Astrocyte (in vitro differentiated cells and primary cell): ENCODE measurements at regions not wholly inside any gene's neighbourhood (a gene's known extent, or its start where the extent isn't known, plus 50 kb on each side); places are given as distances from the start of the nearest gene placed in this dataset.
"Not testable (repeated sequence)": the region's sequence is repeated elsewhere in the genome, so short reads cannot be mapped to it uniquely, and the experiment has no call there.

Experiments used
- DNase-seq: peaks from one replicate; pipeline ENCODE4 v3.0.0-alpha.2; 2010; ENCODE audit warnings: low read depth
- FAIRE-seq: peaks from 2 replicates; lab custom pipeline; 2011; peaks lifted over from hg19 to GRCh38; lab: Jason Lieb, UNC
- H2AFZ ChIP-seq: 2 replicates; pipeline ENCODE4 v1.6.0; 2012; ENCODE audit warnings: low read depth, low read length, inconsistent platforms
- H3K27ac ChIP-seq: 2 replicates; pipeline ENCODE4 v1.5.1; 2011; ENCODE audit warnings: low read depth, low read length, inconsistent platforms
- H3K27me3 ChIP-seq: 2 replicates; pipeline ENCODE4 v1.6.0; 2011; ENCODE audit warnings: low read length, inconsistent platforms; ENCODE audit not compliant: insufficient read depth
- H3K36me3 ChIP-seq: 2 replicates; pipeline ENCODE4 v1.5.1; 2011; ENCODE audit warnings: low read length, inconsistent platforms; ENCODE audit not compliant: insufficient read depth
- H3K4me1 ChIP-seq: 2 replicates; pipeline ENCODE4 v1.5.1; 2011; ENCODE audit warnings: low read length, inconsistent platforms; ENCODE audit not compliant: insufficient read depth
- H3K4me2 ChIP-seq: 2 replicates; pipeline ENCODE4 v1.6.0; 2012; ENCODE audit warnings: low read length, inconsistent platforms
- H3K4me3 ChIP-seq: 2 replicates; pipeline ENCODE4 v1.5.1; 2011; ENCODE audit warnings: low read depth, mild to moderate bottlenecking, low read length, inconsistent platforms; ENCODE audit not compliant: insufficient read depth
- H3K79me2 ChIP-seq: 2 replicates; pipeline ENCODE4 v1.6.0; 2012; ENCODE audit warnings: mild to moderate bottlenecking, low read length, inconsistent platforms; ENCODE audit not compliant: insufficient read depth
- H3K9ac ChIP-seq: 2 replicates; pipeline ENCODE4 v1.6.0; 2012; ENCODE audit warnings: mild to moderate bottlenecking, low read length, inconsistent platforms
- H3K9me3 ChIP-seq: 2 replicates; pipeline ENCODE4 v1.5.1; 2012; ENCODE audit warnings: low read depth, mild to moderate bottlenecking, low read length, inconsistent platforms; ENCODE audit not compliant: insufficient read depth
- H4K20me1 ChIP-seq: 2 replicates; pipeline ENCODE4 v1.6.0; 2012; ENCODE audit warnings: low read length, inconsistent platforms; ENCODE audit not compliant: insufficient read depth
- H3K27ac Mint-ChIP-seq: one replicate; pipeline ENCODE4 v1.8.0; 2021; ENCODE audit warnings: mild to moderate bottlenecking, mixed read lengths; ENCODE audit not compliant: unreplicated experiment
- H3K27me3 Mint-ChIP-seq: one replicate; pipeline ENCODE4 v1.8.0; 2021; ENCODE audit warnings: low read depth, mixed read lengths; ENCODE audit not compliant: unreplicated experiment
- H3K36me3 Mint-ChIP-seq: one replicate; pipeline ENCODE4 v1.8.0; 2021; ENCODE audit warnings: low read depth, mixed read lengths; ENCODE audit not compliant: unreplicated experiment
- H3K4me1 Mint-ChIP-seq: one replicate; pipeline ENCODE4 v1.8.0; 2021; ENCODE audit warnings: low read depth, mixed read lengths; ENCODE audit not compliant: unreplicated experiment
- H3K4me3 Mint-ChIP-seq: one replicate; pipeline ENCODE4 v1.8.0; 2021; ENCODE audit warnings: mild to moderate bottlenecking, moderate library complexity, mixed read lengths; ENCODE audit not compliant: unreplicated experiment
- H3K9me3 Mint-ChIP-seq: one replicate; pipeline ENCODE4 v1.8.0; 2021; ENCODE audit warnings: mild to moderate bottlenecking, mixed read lengths; ENCODE audit not compliant: unreplicated experiment
- CTCF ChIP-seq: IDR thresholded peaks from 2 replicates; pipeline ENCODE4 v1.5.1; 2011; ENCODE audit warnings: low read depth, mild to moderate bottlenecking, inconsistent platforms, low read length, moderate library complexity; ENCODE audit not compliant: insufficient read depth
- EZH2 ChIP-seq: IDR thresholded peaks from 2 replicates; pipeline ENCODE4 v1.6.1; 2012; ENCODE audit warnings: mild to moderate bottlenecking, low read length, inconsistent platforms; ENCODE audit not compliant: insufficient read depth

GRCh38 chr2:88999365-88999764 is 307.9 kb downstream of the RPIA start:
- H3K4me3 Mint-ChIP-seq: no peak overlapping the region
- Histone ChIP-seq H3K27ac (no peak overlapping the region), H3K27me3 (no peaks in the 10 kb centered on the region), H3K36me3 (no peaks in the 10 kb centered on the region), H3K4me3 (no peak overlapping the region), H3K79me2 (no peaks in the 10 kb centered on the region), H3K9ac (no peak overlapping the region), H3K4me2 (no peak overlapping the region), H2AFZ (no peak overlapping the region), H4K20me1 (no peaks in the 10 kb centered on the region), H3K4me1 (no peaks in the 10 kb centered on the region), H3K9me3 (no peaks in the 10 kb centered on the region)
- FAIRE-seq (no peak), DNase-seq (no peak)
- TF ChIP-seq EZH2 (no peak), CTCF (no peak)
- H3K9me3 Mint-ChIP-seq: no peaks in the 10 kb centered on the region
- H3K36me3 Mint-ChIP-seq: no peaks in the 10 kb centered on the region
- peaks cover 19% of the 10 kb centered on the region for H3K27me3 Mint-ChIP-seq
- no peaks in the 10 kb centered on the region for H3K4me1 Mint-ChIP-seq
- no peak overlapping the region for H3K27ac Mint-ChIP-seq

- Histone ChIP-seq H2AFZ (no peak overlapping the region), H3K79me2 (no peaks in the 10 kb centered on the region), H4K20me1 (no peaks in the 10 kb centered on the region), H3K36me3 (no peaks in the 10 kb centered on the region), H3K9me3 (no peaks in the 10 kb centered on the region), H3K4me2 (no peak overlapping the region), H3K4me1 (no peaks in the 10 kb centered on the region), H3K27me3 (no peaks in the 10 kb centered on the region), H3K9ac (no peak overlapping the region), H3K4me3 (no peak overlapping the region), H3K27ac (no peak overlapping the region)
- TF ChIP-seq CTCF (no peak), EZH2 (no peak)
- H3K36me3 Mint-ChIP-seq: no peaks in the 10 kb centered on the region
- H3K4me3 Mint-ChIP-seq: no peak overlapping the region
- no peak overlapping the region for H3K27ac Mint-ChIP-seq
- H3K4me1 Mint-ChIP-seq: no peaks in the 10 kb centered on the region
- no peak for DNase-seq
- no peak for FAIRE-seq
- H3K9me3 Mint-ChIP-seq: no peaks in the 10 kb centered on the region
- H3K27me3 Mint-ChIP-seq: peaks cover 16% of the 10 kb centered on the region
These were observed 308.8 kb downstream of the RPIA start for GRCh38 chr2:89000235-89000634.

- not testable (repeated sequence) for FAIRE-seq
These were observed 312.8 kb downstream of the RPIA start for GRCh38 chr2:89004238-89004637.

GRCh38 chr2:89020566-89020965 is 329.1 kb downstream of the RPIA start:
- not testable (repeated sequence) for H3K9me3 ChIP-seq, H3K36me3 ChIP-seq, H2AFZ ChIP-seq, H3K36me3 Mint-ChIP-seq, H3K4me1 ChIP-seq, H3K27me3 ChIP-seq, DNase-seq, H3K4me3 ChIP-seq, H3K79me2 ChIP-seq, H3K9ac ChIP-seq, H3K9me3 Mint-ChIP-seq, FAIRE-seq, H3K4me3 Mint-ChIP-seq, H3K27ac Mint-ChIP-seq, H3K4me1 Mint-ChIP-seq, H3K4me2 ChIP-seq, H3K27ac ChIP-seq, H4K20me1 ChIP-seq
- H3K27me3 Mint-ChIP-seq: peaks cover 14% of the 10 kb centered on the region

More at GRCh38 chr2:89004238-89004637, 312.8 kb downstream of the RPIA start:
- not testable (repeated sequence) for H3K27me3 ChIP-seq, H3K9ac ChIP-seq, H3K27ac ChIP-seq, H3K4me2 ChIP-seq, H3K4me1 ChIP-seq, H3K36me3 Mint-ChIP-seq, H3K9me3 Mint-ChIP-seq, H3K27ac Mint-ChIP-seq, H3K27me3 Mint-ChIP-seq, H2AFZ ChIP-seq, H3K36me3 ChIP-seq, H3K4me3 Mint-ChIP-seq, H4K20me1 ChIP-seq, H3K79me2 ChIP-seq, H3K9me3 ChIP-seq, H3K4me1 Mint-ChIP-seq, H3K4me3 ChIP-seq, DNase-seq

GRCh38 chr2:89026296-89026695 is 334.8 kb downstream of the RPIA start:
- H3K4me3 Mint-ChIP-seq, FAIRE-seq, H3K9me3 Mint-ChIP-seq, H3K9me3 ChIP-seq, H3K27me3 Mint-ChIP-seq, H3K36me3 Mint-ChIP-seq, H3K4me2 ChIP-seq, H4K20me1 ChIP-seq, H3K36me3 ChIP-seq, H3K27me3 ChIP-seq, H2AFZ ChIP-seq, DNase-seq, H3K9ac ChIP-seq, H3K27ac ChIP-seq, H3K4me1 ChIP-seq, H3K27ac Mint-ChIP-seq, H3K4me3 ChIP-seq, H3K79me2 ChIP-seq, H3K4me1 Mint-ChIP-seq: not testable (repeated sequence)
